Tibial nerve (tissue), 3 donors: ENCODE measurements at regions not wholly inside any gene's neighbourhood (a gene's known extent, or its start where the extent isn't known, plus 50 kb on each side); places are given as distances from the start of the nearest gene placed in this dataset.

Experiments used
- CTCF ChIP-seq, 5 experiments: fragments of 200-600 bp in 3 of 5; fragments of 450-650 bp in 2 of 5; sonication (generic) in 3 of 5; IDR thresholded peaks; one replicate each; pipeline ENCODE4 v1.5.1; 2016 to 2019; ENCODE audit warnings: antibody characterized with exemption in 5 of 5, mild to moderate bottlenecking in 3 of 5, moderate library complexity in 2 of 5
- POLR2A ChIP-seq, 2 donors: fragments of 450-650 bp; IDR thresholded peaks; one replicate each; pipeline ENCODE4 v1.6.1; 2017; ENCODE audit warnings: antibody characterized with exemption in 2 of 2, mild to moderate bottlenecking in 2 of 2, moderate library complexity in 2 of 2

- no peak for TF ChIP-seq CTCF (IDR thresholded peaks at IDR 0.05)
- TF ChIP-seq POLR2A (IDR thresholded peaks at IDR 0.05) = no peak
Observed at GRCh38 chr4:133000012-133000411, 149.1 kb upstream of the PCDH10 start.
